ENCODE measurements at regions not wholly inside any gene's neighbourhood (a gene's known extent, or its start where the extent isn't known, plus 50 kb on each side); places are given as distances from the start of the nearest gene placed in this dataset.

GRCh38 chr20:19867940-19868371 is 109.9 kb downstream of the RIN2 start:
- no peak for TF ChIP-seq CTCF (IDR thresholded peaks at IDR 0.05)
- TF ChIP-seq POLR2A (IDR thresholded peaks at IDR 0.05) = no peak

All from testis (tissue), 2 donors.